GM21390 (cell line): ENCODE measurements at regions not wholly inside any gene's neighbourhood (a gene's known extent, or its start where the extent isn't known, plus 50 kb on each side); places are given as distances from the start of the nearest gene placed in this dataset.

Source experiments
- ATAC-seq: cut with Tn5 transposase; IDR thresholded peaks from one replicate; pipeline ENCODE4 v1.9.1; 2021; ENCODE audit not compliant: unreplicated experiment

GRCh38 chr10:44806950-44807349 lies 104.2 kb upstream of the TMEM72 start:
- ATAC-seq: no peak

DNA sequence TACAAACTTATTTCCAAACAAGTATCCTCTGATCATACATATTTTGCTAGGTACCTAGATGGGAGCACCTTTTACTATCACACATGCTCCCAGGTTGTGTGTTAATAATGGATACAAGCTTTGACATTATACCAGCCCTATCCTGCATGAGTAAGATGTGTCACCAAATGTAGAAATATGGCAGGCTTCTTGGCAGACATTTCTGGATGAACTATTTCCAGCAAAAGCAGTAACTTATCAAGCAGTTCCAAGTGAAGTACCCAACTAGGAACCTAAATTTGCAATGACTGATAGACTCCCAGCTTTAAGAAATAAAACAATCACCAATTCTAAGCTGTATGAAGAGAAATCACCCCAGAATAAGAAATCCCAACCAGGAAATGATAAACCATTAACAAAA lies 103.7 kb upstream of the TMEM72 start:
- no peak for ATAC-seq

DNA sequence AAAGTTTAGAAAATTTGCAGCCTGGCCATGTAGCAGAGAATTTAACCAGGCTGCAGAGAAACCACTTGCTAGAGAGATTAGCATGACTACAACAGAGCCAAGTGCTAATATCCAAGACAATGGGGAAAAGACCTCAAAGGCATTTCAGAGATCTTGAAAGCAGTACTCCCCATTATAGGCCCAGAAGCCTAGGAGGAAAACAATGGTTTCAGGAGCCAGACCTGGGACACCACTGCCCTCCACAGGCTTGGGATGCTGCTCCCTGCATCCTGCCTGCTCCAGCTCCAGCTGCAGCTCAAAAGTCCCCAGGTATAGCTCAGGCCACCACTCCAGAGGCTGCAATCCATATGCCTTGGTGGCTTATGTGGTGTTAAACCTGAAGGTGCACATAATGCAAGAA lies 101.5 kb upstream of the TMEM72 start:
- no peak for ATAC-seq

GRCh38 chr10:44811072-44811471 lies 100.1 kb upstream of the TMEM72 start:
- no peak for ATAC-seq

DNA sequence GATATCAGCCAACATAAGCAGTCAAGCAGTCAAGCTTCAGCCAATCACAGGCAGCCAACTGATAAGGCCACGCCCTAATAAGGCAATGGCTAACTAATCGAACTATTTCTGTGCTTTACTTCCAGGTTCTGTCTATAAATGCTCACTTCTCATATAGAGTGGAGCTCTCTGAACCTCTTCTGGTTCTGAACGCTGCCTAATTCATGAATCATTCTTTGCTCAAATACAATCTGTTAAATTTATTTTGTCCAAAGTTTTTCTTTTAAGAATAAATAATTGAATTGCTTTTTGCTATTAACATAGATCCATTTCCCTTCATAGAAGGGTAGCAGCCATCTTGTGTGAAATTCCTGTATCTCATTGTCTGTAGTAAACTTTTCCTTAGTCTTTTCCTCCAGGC lies 97.9 kb upstream of the TMEM72 start:
- no peak for ATAC-seq

DNA sequence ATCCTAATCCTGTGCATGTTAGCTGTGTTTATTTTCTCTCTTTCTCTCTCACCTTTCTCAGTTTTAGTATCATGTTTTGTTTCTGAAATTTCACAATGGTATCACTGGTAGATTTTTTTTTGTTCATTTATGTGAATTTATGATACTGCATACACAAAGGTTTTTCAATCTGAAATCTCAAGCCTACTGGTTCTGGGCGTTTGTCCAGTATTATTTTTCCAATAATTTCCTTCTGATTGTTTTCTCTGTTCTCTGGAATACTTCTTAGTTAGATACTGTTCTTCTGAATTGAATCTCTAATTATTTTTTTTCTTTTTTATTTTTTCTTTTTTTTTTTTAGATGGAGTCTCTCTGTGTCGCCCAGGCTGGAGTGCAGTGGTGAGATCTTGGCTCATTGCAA lies 96.2 kb upstream of the TMEM72 start:
- no peak for ATAC-seq

GRCh38 chr10:44818041-44818649 lies 93.0 kb upstream of the TMEM72 start:
- no peak for ATAC-seq

DNA sequence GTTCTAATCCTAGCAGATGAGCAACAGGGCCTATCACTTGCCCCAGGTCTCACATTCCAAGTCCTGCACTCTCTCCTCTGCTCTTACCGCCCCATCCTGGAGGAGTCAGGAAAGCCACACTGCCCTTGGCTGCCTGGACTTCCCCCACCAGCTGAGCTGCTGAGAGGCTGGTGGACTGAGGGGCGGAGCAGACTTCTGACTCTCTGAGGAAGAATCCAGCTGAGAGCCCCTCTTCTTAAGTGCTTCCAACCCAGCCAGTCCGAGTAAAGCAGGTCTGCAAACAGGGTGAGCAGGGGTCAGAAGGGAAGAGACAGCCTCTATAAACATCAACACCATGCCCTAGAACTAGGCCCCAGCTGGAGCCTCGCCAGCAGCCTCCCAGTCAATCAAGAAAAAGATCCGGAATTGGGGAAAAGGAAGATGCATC lies 92.4 kb upstream of the TMEM72 start:
- ATAC-seq: no peak

DNA sequence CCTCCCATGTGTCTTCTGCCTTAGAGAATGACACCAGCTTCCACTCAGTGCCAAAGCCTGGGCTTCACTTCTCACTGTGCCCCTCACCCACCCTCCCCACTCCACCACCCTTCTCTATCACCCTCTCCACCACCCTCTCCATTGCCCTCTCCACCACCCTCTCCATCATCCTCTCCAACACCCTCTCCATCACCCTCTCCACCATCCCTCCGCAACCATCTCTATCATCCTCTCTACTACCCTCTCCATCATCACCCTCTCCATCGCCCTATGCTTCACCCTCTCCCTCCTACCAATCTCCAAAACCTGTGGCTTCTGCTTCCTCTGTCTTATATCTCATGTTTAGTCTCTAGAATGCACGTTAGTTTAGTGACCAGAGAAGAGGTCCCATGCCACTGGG lies 91.0 kb upstream of the TMEM72 start:
- ATAC-seq: no peak

DNA sequence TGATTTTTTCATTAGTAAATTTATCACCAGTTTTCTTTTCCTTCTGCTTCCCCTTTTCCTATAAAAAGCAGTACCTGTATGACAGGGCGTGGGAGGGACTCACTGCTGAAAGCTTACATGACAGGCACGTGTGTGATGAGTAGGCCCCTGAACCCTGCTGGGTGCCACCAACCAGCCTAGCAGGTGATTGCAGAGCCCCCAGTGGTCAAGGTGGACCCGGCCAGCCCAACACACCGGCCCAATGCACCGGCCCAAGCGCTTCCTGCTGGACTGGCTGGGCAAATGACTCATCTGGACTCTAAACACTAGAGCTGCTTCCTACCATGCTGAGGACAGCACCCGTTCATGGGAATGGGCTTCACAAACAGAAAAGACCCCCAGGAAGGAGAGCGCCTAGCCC lies 89.8 kb upstream of the TMEM72 start:
- no peak for ATAC-seq

DNA sequence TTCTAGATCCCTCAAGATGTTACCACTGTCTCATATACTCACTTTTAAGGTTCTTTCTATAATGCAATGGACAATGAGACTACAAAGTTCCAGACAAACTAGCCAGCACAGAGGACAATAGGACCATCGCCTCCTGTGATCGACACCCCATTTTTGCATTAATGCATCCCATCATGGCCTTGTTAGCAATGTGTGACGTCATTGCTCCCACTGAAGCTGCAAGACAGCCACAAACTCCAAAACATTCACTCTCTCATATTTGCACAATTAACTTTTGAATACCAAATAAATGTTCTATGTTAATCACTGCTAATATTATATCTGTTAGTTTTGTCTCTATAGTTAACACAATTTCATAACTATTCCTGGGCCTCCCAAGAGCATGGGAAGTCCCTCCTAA lies 88.8 kb upstream of the TMEM72 start:
- no peak for ATAC-seq

- ATAC-seq: no peak
Observed at GRCh38 chr10:44822966-44823365, 88.2 kb upstream of the TMEM72 start.

DNA sequence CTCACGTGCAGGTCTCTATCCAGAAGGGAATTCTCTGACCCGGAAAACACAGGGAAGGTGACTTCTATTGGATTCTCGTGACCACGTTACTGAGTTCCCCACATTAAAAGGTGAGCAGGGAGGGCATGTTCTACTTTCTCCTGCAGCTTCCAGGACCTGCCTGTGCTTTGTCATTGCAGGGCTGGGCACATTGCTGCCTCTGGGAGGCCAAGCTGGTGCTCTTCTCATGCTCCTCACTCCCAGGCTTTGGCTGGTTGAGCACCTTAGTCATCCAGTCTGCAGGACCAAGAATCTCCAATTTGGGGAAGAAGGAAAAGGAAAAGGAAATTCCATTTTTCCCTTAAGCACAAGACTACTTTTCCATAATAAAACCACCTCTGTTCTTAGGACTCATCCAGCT lies 86.5 kb upstream of the TMEM72 start:
- ATAC-seq: no peak

DNA sequence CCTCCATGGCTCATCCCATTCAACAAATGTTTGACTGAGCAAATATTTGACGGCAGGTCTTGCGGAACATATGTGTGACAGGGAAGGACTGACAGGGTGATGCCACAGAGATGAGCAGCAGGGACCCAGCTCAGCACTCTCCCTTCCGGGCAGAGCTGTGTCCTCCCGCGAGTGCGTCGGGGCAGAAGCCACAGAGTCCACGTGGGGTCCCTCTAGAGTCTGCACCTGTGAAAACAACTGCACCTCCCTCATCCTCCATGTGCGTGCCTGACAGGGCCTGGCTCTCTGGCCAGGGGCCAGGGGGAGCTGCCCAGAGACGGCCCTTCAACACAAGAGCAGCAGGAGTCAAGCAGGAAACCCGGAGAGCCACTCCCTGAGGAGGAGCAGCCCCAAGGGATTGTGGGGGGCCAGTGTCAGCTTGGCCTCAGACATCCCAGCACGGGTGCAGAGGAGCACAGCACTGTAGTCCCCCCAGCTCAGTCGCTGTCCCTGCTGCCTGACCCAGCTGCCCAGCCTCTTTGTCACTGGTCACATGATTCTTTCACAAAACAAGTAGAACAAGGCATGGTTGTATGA lies 83.6 kb upstream of the TMEM72 start:
- ATAC-seq: no peak

DNA sequence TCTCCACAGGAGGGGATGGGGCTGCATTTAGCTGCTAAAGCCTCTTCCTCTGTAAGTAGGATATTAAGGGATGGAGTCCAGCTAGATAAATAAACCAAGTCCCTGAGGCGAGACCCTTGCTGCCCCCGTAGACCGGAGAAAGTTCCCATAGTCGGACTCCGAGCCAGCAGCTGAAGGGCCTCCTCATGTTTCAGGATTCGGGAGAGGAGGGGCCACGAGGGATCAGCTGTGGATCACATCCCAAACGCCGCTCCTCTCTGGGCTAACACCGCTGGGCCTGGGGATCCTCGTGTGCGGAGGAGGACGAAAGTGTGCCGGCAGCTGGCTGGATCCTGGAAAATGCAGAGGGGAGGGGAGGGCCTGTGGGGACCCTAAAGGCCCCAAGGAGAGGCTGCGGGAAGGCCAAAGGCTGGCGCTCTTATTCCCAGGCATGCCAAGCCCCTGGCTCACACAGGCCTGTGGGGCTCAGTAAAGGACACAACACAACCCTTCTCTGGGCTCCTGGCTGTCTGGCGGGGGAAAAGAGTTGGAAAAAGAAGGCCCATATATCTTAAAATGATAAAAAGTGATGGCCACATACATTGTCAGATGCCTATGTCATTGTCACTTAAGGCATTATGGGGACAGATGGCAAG lies 82.5 kb upstream of the TMEM72 start:
- ATAC-seq: no peak

GRCh38 chr10:44829426-44829825 lies 81.7 kb upstream of the TMEM72 start:
- ATAC-seq: no peak

GRCh38 chr10:44830022-44830421 lies 81.1 kb upstream of the TMEM72 start:
- no peak for ATAC-seq

- ATAC-seq: no peak
Observed at GRCh38 chr10:44831581-44831980, 79.6 kb upstream of the TMEM72 start.

DNA sequence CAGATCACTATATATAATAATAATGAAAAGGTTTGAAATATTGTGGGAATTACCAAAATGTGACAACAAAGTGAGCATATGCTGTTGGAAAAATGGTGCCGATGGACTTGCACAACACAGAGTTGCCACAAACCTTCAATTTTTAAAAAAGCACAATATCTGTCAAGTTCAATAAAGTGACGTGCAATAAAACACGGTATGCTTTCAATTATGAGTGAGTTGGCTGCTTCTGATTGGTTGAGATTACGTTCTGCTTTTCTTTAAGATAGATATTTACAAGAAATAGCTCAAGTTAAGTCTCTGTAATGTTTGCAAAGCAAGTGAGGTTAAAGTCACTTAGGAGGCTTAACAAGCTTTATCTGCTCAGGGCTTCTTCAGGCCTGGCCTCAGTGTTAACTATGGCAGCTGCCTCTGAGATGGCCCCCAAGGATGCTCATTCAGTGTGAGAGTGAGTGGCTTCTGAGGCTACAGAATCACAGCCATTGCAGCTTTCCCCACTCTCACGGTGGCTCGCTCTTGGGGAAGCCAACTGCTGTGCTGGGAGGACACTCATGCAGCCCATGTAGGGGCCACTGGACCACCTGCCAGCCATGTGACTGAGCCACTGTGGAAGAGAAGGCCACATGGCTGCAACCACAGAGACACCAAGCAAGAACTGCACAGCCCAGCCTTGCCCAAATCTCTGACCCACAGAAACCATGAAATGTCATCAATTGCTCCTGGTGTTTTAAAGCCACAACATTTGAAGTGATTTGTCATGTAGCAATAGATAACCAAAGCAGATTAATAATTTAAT lies 78.3 kb upstream of the TMEM72 start:
- ATAC-seq: no peak

DNA sequence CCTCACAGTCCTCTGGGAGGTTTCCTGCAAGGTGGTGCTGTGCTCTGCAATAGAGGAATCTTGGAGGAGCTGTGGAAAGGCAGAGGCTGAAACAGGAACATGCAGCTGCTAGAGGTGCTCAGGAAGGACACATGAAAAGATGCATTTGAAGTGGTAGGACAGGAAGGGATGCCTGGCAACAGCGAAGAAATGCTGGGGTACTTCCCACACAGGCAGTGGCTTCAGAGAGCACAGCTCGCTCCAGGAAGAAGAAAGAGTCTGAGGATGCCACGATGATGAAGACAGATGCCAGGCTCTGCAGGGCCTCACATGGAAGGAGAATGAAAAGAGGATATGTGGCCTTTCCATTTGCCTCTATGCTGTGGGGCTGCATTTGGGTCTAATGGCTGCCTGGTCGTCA lies 77.0 kb upstream of the TMEM72 start:
- no peak for ATAC-seq

DNA sequence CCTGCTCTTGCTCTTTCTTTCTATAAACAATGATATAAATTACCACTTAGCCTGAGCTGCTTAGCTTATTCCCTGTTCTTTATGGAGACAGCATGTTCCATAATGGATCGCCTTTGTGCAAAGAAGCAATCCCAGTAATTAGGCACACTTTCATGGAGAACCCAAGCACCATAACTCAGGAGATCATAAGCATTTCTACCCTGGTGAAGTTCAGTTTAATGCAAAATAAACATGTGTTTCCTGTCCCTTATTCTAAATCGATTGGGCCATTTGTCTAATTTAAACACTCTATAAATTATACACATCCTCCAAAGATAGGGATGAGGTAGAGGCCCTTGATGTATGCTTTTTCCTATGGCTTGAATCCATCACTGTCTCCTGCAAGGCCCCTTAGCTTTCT lies 75.8 kb upstream of the TMEM72 start:
- no peak for ATAC-seq

DNA sequence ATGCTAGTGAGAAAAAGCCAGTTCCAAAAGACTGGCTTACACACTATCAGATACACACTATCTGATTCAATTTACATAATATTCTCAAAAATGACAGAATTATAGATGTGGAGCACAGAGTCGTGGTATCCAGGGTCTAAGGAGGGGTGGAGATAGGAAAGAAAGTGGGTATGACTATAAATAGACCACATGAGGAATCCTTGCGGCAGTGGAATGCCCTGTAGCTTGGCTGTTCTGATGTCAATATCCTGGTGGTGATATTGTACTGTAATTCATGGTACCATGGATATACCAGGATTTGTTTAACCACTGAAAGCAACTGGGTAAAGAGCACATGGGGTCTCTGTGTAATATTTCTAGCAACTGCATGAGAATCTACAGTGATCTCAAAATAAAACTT lies 67.7 kb upstream of the TMEM72 start:
- no peak for ATAC-seq
